Epithelial cell of proximal tubule (primary cell): ENCODE measurements at regions not wholly inside any gene's neighbourhood (a gene's known extent, or its start where the extent isn't known, plus 50 kb on each side); places are given as distances from the start of the nearest gene placed in this dataset.

Source experiments
- DNase-seq: peaks from one replicate; pipeline ENCODE4 v3.0.0-alpha.2; 2011; ENCODE audit warnings: low read depth
- H3K4me3 ChIP-seq: 2 replicates; pipeline ENCODE4 v1.5.1; 2011; ENCODE audit warnings: low read depth, mild to moderate bottlenecking, low read length
- TF ChIP-seq, protein P1 (sequence below): conservative IDR thresholded peaks from 2 replicates; pipeline ENCODE4 v1.5.1; 2012; ENCODE audit warnings: low read depth, mild to moderate bottlenecking, low read length

GRCh38 chr16:86726340-86726739, 148.0 kb downstream of the FOXL1 start:
- TF ChIP-seq, protein P1, sequence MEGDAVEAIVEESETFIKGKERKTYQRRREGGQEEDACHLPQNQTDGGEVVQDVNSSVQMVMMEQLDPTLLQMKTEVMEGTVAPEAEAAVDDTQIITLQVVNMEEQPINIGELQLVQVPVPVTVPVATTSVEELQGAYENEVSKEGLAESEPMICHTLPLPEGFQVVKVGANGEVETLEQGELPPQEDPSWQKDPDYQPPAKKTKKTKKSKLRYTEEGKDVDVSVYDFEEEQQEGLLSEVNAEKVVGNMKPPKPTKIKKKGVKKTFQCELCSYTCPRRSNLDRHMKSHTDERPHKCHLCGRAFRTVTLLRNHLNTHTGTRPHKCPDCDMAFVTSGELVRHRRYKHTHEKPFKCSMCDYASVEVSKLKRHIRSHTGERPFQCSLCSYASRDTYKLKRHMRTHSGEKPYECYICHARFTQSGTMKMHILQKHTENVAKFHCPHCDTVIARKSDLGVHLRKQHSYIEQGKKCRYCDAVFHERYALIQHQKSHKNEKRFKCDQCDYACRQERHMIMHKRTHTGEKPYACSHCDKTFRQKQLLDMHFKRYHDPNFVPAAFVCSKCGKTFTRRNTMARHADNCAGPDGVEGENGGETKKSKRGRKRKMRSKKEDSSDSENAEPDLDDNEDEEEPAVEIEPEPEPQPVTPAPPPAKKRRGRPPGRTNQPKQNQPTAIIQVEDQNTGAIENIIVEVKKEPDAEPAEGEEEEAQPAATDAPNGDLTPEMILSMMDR: no peak
- H3K4me3 ChIP-seq: no peak overlapping the region
- DNase-seq: no peak

DNA sequence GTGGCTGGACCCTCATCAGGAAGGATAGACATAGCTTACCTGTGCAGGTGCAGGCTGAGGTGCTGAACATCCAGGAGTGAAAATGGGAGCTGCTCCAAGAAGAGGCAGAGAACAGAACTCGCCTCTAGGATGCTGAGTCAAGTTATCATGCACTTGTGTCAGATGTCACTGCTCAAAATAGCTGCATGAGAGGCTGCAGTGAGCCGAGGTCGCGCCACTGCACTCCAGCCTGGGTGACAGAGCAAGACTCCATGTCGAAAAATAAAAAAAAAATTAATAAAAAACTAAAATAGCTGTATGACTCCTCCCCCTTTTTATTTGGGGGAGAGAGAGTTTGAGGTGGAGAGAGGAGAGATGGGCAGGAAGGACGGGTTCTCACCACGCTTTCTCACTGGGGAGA, 148.8 kb downstream of the FOXL1 start:
- no peak overlapping the region for H3K4me3 ChIP-seq
- TF ChIP-seq, protein P1: no peak
- DNase-seq: no peak

GRCh38 chr16:86727632-86728031, 149.3 kb downstream of the FOXL1 start:
- no peak overlapping the region for H3K4me3 ChIP-seq
- no peak for DNase-seq
- TF ChIP-seq, protein P1: no peak

- TF ChIP-seq, protein P1: no peak
- no peak overlapping the region for H3K4me3 ChIP-seq
- DNase-seq: no peak
These were observed 151.3 kb downstream of the FOXL1 start for GRCh38 chr16:86729686-86730085.

DNA sequence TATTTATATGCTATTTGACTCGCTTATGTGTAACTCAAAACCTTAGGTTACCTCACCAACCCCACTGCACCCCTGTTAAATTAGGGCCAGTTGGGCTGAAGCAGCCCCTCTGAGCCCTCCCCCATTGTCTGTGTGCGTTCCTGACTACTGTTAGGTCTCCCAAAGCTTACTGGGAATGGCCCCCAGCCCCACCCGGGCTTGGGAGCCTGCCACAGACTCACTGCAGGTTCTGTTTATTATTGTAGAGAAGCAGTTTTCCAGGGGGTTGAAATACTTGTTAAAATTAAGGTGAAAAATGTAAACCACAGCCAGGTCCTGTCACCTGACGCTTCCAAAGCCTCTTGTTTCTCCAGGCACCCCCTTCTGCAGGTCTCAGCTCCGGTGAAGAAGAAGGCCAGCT, 151.7 kb downstream of the FOXL1 start:
- no peak overlapping the region for H3K4me3 ChIP-seq
- TF ChIP-seq, protein P1: no peak
- no peak for DNase-seq

DNA sequence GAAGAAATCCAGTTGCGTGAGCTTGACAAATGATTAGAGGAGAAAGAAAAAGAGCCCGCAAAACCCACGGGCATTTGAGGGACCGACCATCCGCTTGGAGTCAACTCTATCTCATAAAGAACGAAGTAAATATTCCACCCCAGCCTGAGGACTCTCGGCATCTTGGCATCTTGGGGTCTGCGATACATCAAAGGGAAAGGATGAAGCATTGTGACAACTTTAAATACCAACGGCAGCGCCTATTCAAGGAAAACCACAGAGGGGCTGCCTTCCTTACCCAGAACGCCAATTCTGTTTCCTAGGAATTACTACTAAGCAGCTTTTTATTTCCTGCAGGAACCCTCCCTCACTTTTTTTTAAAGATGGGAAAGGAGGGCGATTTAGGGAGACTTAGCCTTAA, 152.2 kb downstream of the FOXL1 start:
- DNase-seq: no peak
- no peak overlapping the region for H3K4me3 ChIP-seq
- TF ChIP-seq, protein P1: no peak

GRCh38 chr16:86732621-86733295, 154.4 kb downstream of the FOXL1 start:
- H3K4me3 ChIP-seq: no peak overlapping the region
- no peak for DNase-seq
- TF ChIP-seq, protein P1: no peak
